Heart right ventricle (tissue), 16 donors: ENCODE measurements at regions not wholly inside any gene's neighbourhood (a gene's known extent, or its start where the extent isn't known, plus 50 kb on each side); places are given as distances from the start of the nearest gene placed in this dataset.

Source experiments
- ATAC-seq, 8 donors: fragments of 200-7000 bp; cut with Tn5 transposase; one replicate each; pipeline ENCODE4 v1.9.1; 2020; ENCODE audit warnings: mild to moderate bottlenecking in 8 of 8, moderate library complexity in 8 of 8, moderate number of reproducible peaks in 1 of 8
- DNase-seq, 2 donors: peaks; one replicate each; pipeline ENCODE4 v3.0.0-alpha.2; 2020
- H3K27ac ChIP-seq, 10 donors: fragments of 200-600 bp; sonication (generic) in 2 of 10; one replicate each; pipeline versions ENCODE4 v1.5.0 to v1.8.0; 2020 to 2022; ENCODE audit warnings: mild to moderate bottlenecking in 3 of 10
- H3K27me3 ChIP-seq, 7 donors: fragments of 200-600 bp; one replicate each; pipeline ENCODE4 v1.8.0; 2021 to 2022; ENCODE audit warnings: mild to moderate bottlenecking in 2 of 7
- H3K36me3 ChIP-seq, 9 donors: fragments of 200-600 bp; sonication (generic) in 1 of 9; one replicate each; pipeline versions ENCODE4 v1.5.0 to v1.8.0; 2020 to 2022; ENCODE audit warnings: mild to moderate bottlenecking in 2 of 9
- H3K4me1 ChIP-seq, 9 donors: fragments of 200-600 bp; sonication (generic) in 1 of 9; one replicate each; pipeline versions ENCODE4 v1.5.0 to v1.8.0; 2020 to 2022; ENCODE audit warnings: mild to moderate bottlenecking in 4 of 9
- H3K4me3 ChIP-seq, 10 donors: fragments of 200-600 bp; sonication (generic) in 2 of 10; one replicate each; pipeline versions ENCODE4 v1.5.0 to v1.8.0; 2020 to 2022; ENCODE audit warnings: mild to moderate bottlenecking in 7 of 10, moderate library complexity in 2 of 10
- H3K9me3 ChIP-seq, 11 donors: fragments of 200-600 bp in 10 of 11; sonication (generic) in 2 of 11; one replicate each; pipeline versions ENCODE4 v1.5.0 to v1.8.0; 2013 to 2022; ENCODE audit warnings: mild to moderate bottlenecking in 2 of 11, control low read depth in 1 of 11, moderate library complexity in 1 of 11
- CTCF ChIP-seq, 9 donors: fragments of 200-600 bp; sonication (generic) in 2 of 9; IDR thresholded peaks; one replicate each; pipeline versions ENCODE4 v1.5.0 to v1.8.0; 2021 to 2022; ENCODE audit warnings: antibody characterized with exemption in 9 of 9, mild to moderate bottlenecking in 5 of 9, moderate library complexity in 1 of 9
- WGBS, 2 donors: extraction: QIAGEN DNeasy Blood & Tissue Kit; methylation state at CpG; one replicate each; pipeline ENCODE4 v1.1.7; 2013; ENCODE audit warnings: inconsistent platforms in 1 of 2; 5-methylcytosine and 5-hydroxymethylcytosine counted together
- intact Hi-C, 10 donors: fragments of 100-400 bp; cut with DNase I; formaldehyde crosslinking; loops; one replicate each; pipeline versions ENCODE4 v1.11.1 to v1.14.2; 2022
- donor health status: Arrhythmogenic right ventricular cardiomyopathy.
- donor health status: ischemic (EF 13 %, LVEDD 7.1; RV severe dilation, severe dysfunction).
- donor health status: healthy with polysubstance abuse.
- donor health status: DM: no; HTN: yes; CAD: no.
- donor health status: DM: no; HTN: no; CAD: no.
- donor health status: ischemic (EF 25% LVEDD 6.9; RV normal size, moderate dysfunction).
- donor health status: ischemic (EF 25% LVEDD 5.7; RV mildly dilated, moderate dysfunction).
- donor health status: healthy.
- donor health status: DM: yes; HTN: yes; CAD: no.
- donor health status: Ischemic cardiomyopathy.
- donor health status: ischemic (EF 35%, LVEDD 5.7; RV mildly dilated, moderate dysfunction).
- donor health status: nonischemic (EF 11% LVEDD 7.7; RV severe dilation, severe dysfunction).
- donor health status: DM: yes; HTN: yes; CAD: no.
- donor health status: PGD.
- donor health status: ischemic (EF 29% LVEDD 5.4; RV normal size, mild dysfunction).
- donor health status: nonischemic (EF 23%, LVEDD 6.1; RV moderate dilation, normal function).

- H3K4me3 ChIP-seq = no peak overlapping the region
- DNase-seq (no peak), ATAC-seq (no peak)
- H3K4me1 ChIP-seq = no peaks in the 10 kb centered on the region
- H3K9me3 ChIP-seq = no peaks in the 10 kb centered on the region
- no peak overlapping the region for H3K27ac ChIP-seq
- no peaks in the 10 kb centered on the region for H3K36me3 ChIP-seq
- WGBS, 2 donors = 54 to 55% methylated on average over 1 of the region's 1 CpG
- TF ChIP-seq CTCF (IDR thresholded peaks at IDR 0.05) = no peak
- H3K27me3 ChIP-seq = no peaks in the 10 kb centered on the region
- intact Hi-C loops = no loop called here
These were observed 758.4 kb upstream of the TMEFF2 start for GRCh38 chr2:192953116-192953515.

- H3K4me1 ChIP-seq = no peaks in the 10 kb centered on the region
- DNase-seq (no peak), ATAC-seq (no peak)
- H3K27ac ChIP-seq = no peak overlapping the region
- TF ChIP-seq CTCF (IDR thresholded peaks at IDR 0.05) = no peak
- no peak overlapping the region for H3K4me3 ChIP-seq
- no peaks in the 10 kb centered on the region for H3K27me3 ChIP-seq
- intact Hi-C loops = no loop called here
- H3K36me3 ChIP-seq = no peaks in the 10 kb centered on the region
- 59 to 68% methylated on average over 2 of the region's 2 CpGs for WGBS, 2 donors
- no peaks in the 10 kb centered on the region for H3K9me3 ChIP-seq
These were observed 757.5 kb upstream of the TMEFF2 start for GRCh38 chr2:192952245-192952644.

- intact Hi-C loops = no loop called here
- DNase-seq = no peak
- no peak for TF ChIP-seq CTCF (IDR thresholded peaks at IDR 0.05)
- Histone ChIP-seq H3K4me1 (no peaks in the 10 kb centered on the region), H3K27me3 (no peaks in the 10 kb centered on the region), H3K27ac (no peak overlapping the region), H3K9me3 (no peaks in the 10 kb centered on the region), H3K4me3 (no peak overlapping the region), H3K36me3 (no peaks in the 10 kb centered on the region)
- WGBS, 2 donors = 44 to 53% methylated on average over 3 of the region's 3 CpGs
- ATAC-seq = no peak
These were observed 753.6 kb upstream of the TMEFF2 start for GRCh38 chr2:192948316-192948715.

GRCh38 chr2:192947352-192947751 is 752.6 kb upstream of the TMEFF2 start:
- no peak for ATAC-seq
- no peak for DNase-seq
- H3K4me1 ChIP-seq = no peaks in the 10 kb centered on the region
- H3K9me3 ChIP-seq = peaks cover 0 to 4% (median 0%) of the 10 kb centered on the region in 11 donors
- 90 to 96% methylated on average over 1 of the region's 1 CpG for WGBS, 2 donors
- H3K4me3 ChIP-seq = no peak overlapping the region
- no peaks in the 10 kb centered on the region for H3K27me3 ChIP-seq
- intact Hi-C loops = no loop called here
- no peaks in the 10 kb centered on the region for H3K36me3 ChIP-seq
- no peak overlapping the region for H3K27ac ChIP-seq
- no peak for TF ChIP-seq CTCF (IDR thresholded peaks at IDR 0.05)

- Histone ChIP-seq H3K27me3 (no peaks in the 10 kb centered on the region), H3K4me1 (no peaks in the 10 kb centered on the region), H3K9me3 (peaks cover 0 to 4% (median 0%) of the 10 kb centered on the region in 11 donors), H3K36me3 (no peaks in the 10 kb centered on the region), H3K4me3 (no peak overlapping the region), H3K27ac (no peak overlapping the region)
- intact Hi-C loops = no loop called here
- 72 to 81% methylated on average over 1 of the region's 1 CpG for WGBS, 2 donors
- ATAC-seq = no peak
- no peak for DNase-seq
- TF ChIP-seq CTCF (IDR thresholded peaks at IDR 0.05) = no peak
These were observed 746.0 kb upstream of the TMEFF2 start for GRCh38 chr2:192940767-192941166.
